ENCODE measurements at regions not wholly inside any gene's neighbourhood (a gene's known extent, or its start where the extent isn't known, plus 50 kb on each side); places are given as distances from the start of the nearest gene placed in this dataset.
"Not testable (repeated sequence)": the region's sequence is repeated elsewhere in the genome, so short reads cannot be mapped to it uniquely, and the experiment has no call there.

DNA sequence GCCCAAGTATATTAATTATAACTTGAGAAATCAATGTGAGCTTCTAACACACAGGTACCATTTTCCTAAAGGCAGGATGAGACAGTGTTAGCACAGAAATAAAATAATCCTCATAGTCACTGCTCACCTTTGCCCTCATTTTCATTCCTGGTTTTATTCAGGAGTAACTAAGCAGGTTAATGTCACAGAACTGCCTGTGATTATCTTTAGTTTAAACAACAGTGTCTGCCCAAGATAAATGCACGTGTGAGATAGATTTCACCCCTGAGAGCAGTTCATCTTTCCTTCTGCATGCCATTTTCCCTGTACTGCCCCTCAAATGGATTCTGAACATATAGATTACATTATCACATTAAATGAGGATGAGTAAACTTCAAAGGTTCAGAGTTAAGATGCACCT, 250.7 kb downstream of the RMST start:
- Histone ChIP-seq H3K9me3 (no peaks in the 10 kb centered on the region), H3K27ac (no peak overlapping the region), H3K27me3 (no peaks in the 10 kb centered on the region), H3K4me1 (no peaks in the 10 kb centered on the region), H3K4me3 (no peak overlapping the region), H3K36me3 (no peaks in the 10 kb centered on the region)
- DNase-seq (ENCODE audit: low spot score), result no peak
- TF ChIP-seq, protein P1, sequence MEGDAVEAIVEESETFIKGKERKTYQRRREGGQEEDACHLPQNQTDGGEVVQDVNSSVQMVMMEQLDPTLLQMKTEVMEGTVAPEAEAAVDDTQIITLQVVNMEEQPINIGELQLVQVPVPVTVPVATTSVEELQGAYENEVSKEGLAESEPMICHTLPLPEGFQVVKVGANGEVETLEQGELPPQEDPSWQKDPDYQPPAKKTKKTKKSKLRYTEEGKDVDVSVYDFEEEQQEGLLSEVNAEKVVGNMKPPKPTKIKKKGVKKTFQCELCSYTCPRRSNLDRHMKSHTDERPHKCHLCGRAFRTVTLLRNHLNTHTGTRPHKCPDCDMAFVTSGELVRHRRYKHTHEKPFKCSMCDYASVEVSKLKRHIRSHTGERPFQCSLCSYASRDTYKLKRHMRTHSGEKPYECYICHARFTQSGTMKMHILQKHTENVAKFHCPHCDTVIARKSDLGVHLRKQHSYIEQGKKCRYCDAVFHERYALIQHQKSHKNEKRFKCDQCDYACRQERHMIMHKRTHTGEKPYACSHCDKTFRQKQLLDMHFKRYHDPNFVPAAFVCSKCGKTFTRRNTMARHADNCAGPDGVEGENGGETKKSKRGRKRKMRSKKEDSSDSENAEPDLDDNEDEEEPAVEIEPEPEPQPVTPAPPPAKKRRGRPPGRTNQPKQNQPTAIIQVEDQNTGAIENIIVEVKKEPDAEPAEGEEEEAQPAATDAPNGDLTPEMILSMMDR (IDR thresholded peaks at IDR 0.05), result no peak

DNA sequence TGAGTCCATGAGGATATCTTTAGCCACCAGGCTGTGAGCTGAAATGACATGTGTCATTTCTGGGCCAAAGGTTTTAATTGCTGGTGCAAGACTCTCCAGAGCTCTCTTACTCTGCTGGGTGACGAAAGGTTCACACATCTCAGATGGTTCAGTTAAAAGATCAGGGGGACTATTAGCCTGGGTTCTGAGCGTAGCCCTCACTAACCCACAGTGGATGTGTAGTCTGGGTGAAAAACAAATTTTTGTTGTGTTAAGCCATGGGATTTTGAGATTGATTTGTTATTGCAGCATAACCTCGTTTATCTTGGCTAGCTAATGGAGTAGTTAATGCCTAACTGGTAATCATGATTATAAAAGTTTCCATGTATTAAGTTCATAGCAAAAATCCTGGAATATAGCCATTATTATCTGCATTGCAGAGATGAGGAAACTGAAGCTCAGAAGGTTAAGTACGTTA, 251.5 kb downstream of the RMST start:
- H3K4me1 ChIP-seq, result no peaks in the 10 kb centered on the region
- no peaks in the 10 kb centered on the region for H3K27me3 ChIP-seq
- no peaks in the 10 kb centered on the region for H3K36me3 ChIP-seq
- no peak for DNase-seq (ENCODE audit: low spot score)
- TF ChIP-seq, protein P1 (IDR thresholded peaks at IDR 0.05), result no peak
- no peak overlapping the region for H3K4me3 ChIP-seq
- H3K9me3 ChIP-seq, result no peaks in the 10 kb centered on the region
- no peak overlapping the region for H3K27ac ChIP-seq

DNA sequence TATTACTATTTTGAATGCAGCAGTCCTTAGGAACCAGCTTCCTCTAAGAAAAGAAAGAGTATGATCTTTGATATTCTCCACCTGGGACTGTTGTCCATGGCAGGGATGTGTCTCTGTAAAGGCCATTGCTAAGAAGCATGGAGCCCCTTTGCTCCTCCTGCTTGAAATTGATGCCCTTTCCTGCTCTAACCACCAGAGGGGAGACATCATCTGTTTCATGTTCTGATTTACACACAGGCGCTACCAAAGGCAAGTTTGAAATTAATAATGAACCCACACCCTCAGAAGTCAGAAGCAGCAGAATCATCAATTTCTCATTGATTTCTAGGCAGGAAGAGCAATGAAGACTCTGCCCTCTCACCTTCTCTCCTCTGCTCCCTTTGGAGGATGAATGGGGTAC, 253.8 kb downstream of the RMST start:
- H3K27ac ChIP-seq, result no peak overlapping the region
- H3K27me3 ChIP-seq, result no peaks in the 10 kb centered on the region
- no peaks in the 10 kb centered on the region for H3K4me1 ChIP-seq
- no peak for DNase-seq (ENCODE audit: low spot score)
- no peak overlapping the region for H3K4me3 ChIP-seq
- no peaks in the 10 kb centered on the region for H3K9me3 ChIP-seq
- H3K36me3 ChIP-seq, result no peaks in the 10 kb centered on the region
- TF ChIP-seq, protein P1 (IDR thresholded peaks at IDR 0.05), result peak in 1 of 2 donors; percentile 51

DNA sequence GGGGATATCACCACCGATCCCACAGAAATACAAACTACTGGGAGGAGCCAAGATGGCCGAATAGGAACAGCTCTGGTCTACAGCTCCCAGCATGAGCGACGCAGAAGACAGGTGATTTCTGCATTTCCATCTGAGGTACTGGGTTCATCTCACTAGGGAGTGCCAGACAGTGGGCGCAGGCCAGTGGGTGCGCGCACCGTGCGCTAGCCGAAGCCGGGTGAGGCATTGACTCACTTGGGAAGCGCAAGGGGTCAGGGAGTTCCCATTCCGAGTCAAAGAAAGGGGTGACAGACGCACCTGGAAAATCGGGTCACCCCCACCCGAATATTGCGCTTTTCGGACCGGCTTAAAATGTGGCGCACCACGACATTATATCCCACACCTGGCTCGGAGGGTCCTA, 261.2 kb downstream of the RMST start:
- not testable (repeated sequence) for H3K4me1 ChIP-seq; H3K36me3 ChIP-seq; DNase-seq (ENCODE audit: low spot score); H3K4me3 ChIP-seq; H3K9me3 ChIP-seq; H3K27me3 ChIP-seq; H3K27ac ChIP-seq

DNA sequence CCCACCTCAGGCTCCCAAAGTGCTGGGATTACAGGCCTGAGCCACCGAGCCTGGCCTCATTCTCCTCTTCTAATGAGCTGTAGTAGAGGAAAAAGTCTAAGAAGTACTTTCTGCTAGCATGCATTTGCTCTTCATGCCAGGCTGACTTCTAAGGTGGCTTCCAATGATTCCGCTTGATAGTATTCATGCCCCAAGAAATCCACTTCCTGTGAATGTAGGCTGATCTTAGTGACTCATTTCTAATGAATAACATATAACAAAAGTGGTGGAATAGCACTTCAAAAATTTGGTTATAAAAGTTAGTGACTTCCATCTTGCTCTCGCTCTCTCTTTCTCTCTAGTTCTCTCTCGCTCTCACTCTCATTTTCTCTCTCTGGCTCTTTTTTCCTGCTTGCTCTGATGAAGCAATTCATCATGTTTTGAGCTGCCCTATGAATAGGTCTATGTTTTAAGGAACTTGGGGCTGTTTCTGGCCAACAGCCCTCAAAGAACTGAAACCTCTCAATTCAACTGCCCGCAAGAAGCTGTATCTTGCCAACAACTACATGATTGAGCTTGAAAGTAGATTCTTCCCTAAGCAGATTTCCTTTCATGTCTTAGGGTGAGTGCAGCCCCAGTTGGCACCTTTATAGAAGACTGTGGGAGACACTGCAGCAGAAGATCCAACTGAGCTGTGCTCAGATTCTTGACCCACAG, 282.9 kb downstream of the RMST start:
- Histone ChIP-seq H3K4me1 (no peaks in the 10 kb centered on the region), H3K4me3 (no peak overlapping the region), H3K27me3 (no peaks in the 10 kb centered on the region), H3K36me3 (no peaks in the 10 kb centered on the region), H3K9me3 (no peaks in the 10 kb centered on the region), H3K27ac (no peak overlapping the region)
- no peak for DNase-seq (ENCODE audit: low spot score)
- TF ChIP-seq, protein P1 (IDR thresholded peaks at IDR 0.05), result no peak

DNA sequence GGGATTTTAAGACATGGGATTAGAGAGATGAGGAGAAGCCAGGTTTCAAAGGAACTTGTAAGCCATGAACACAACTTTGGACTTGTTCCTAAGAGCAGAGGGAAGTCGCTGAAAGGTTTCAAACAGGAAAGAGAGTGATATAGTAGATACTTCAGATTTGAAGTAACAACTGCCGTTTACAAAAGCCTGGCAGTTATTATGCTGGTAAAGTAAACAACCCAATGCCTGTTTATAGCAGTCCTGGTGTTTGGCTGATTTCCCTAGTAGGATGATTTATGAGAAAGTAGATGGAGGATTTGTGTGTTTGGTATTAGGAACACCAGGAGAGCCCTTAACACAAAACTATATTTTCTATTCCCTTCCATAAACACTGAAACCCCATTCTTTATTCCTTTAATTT, 285.7 kb downstream of the RMST start:
- Histone ChIP-seq H3K27ac (no peak overlapping the region), H3K4me3 (no peak overlapping the region), H3K9me3 (no peaks in the 10 kb centered on the region), H3K4me1 (no peaks in the 10 kb centered on the region), H3K36me3 (no peaks in the 10 kb centered on the region), H3K27me3 (no peaks in the 10 kb centered on the region)
- no peak for DNase-seq (ENCODE audit: low spot score)
- TF ChIP-seq, protein P1 (IDR thresholded peaks at IDR 0.05), result no peak

Data from right atrium auricular region (tissue), 2 donors.